ENCODE measurements at regions not wholly inside any gene's neighbourhood (a gene's known extent, or its start where the extent isn't known, plus 50 kb on each side); places are given as distances from the start of the nearest gene placed in this dataset.

DNA sequence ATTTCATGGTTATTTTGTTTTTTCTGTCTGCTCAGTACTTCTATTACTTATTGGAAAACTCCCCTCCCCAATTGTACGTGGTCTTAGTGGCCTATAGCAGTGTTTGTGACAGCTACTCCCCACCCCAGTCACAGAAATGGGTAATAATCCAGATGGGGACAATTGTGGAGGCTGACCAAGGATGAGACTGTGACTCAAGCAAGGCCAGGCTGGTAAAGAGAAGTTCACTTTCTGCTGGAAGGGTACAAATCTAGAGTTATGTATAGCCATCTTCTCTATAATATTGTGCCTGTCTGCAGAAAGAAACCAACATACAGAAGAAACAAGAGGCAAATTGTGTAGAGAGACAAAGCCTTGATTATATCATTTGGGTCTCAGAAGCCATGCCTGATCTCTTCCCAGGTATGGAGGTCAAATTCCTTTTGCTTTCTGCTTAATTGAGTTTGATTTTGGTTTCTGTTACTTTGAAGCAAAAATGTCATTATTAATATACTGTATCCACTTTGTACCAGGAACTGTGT lies 270.4 kb downstream of the HLX start:
- TF ChIP-seq, protein P1, sequence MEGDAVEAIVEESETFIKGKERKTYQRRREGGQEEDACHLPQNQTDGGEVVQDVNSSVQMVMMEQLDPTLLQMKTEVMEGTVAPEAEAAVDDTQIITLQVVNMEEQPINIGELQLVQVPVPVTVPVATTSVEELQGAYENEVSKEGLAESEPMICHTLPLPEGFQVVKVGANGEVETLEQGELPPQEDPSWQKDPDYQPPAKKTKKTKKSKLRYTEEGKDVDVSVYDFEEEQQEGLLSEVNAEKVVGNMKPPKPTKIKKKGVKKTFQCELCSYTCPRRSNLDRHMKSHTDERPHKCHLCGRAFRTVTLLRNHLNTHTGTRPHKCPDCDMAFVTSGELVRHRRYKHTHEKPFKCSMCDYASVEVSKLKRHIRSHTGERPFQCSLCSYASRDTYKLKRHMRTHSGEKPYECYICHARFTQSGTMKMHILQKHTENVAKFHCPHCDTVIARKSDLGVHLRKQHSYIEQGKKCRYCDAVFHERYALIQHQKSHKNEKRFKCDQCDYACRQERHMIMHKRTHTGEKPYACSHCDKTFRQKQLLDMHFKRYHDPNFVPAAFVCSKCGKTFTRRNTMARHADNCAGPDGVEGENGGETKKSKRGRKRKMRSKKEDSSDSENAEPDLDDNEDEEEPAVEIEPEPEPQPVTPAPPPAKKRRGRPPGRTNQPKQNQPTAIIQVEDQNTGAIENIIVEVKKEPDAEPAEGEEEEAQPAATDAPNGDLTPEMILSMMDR (IDR thresholded peaks at IDR 0.05; ENCODE audit: insufficient read depth, low read length) = no peak
- TF ChIP-seq, protein P2, sequence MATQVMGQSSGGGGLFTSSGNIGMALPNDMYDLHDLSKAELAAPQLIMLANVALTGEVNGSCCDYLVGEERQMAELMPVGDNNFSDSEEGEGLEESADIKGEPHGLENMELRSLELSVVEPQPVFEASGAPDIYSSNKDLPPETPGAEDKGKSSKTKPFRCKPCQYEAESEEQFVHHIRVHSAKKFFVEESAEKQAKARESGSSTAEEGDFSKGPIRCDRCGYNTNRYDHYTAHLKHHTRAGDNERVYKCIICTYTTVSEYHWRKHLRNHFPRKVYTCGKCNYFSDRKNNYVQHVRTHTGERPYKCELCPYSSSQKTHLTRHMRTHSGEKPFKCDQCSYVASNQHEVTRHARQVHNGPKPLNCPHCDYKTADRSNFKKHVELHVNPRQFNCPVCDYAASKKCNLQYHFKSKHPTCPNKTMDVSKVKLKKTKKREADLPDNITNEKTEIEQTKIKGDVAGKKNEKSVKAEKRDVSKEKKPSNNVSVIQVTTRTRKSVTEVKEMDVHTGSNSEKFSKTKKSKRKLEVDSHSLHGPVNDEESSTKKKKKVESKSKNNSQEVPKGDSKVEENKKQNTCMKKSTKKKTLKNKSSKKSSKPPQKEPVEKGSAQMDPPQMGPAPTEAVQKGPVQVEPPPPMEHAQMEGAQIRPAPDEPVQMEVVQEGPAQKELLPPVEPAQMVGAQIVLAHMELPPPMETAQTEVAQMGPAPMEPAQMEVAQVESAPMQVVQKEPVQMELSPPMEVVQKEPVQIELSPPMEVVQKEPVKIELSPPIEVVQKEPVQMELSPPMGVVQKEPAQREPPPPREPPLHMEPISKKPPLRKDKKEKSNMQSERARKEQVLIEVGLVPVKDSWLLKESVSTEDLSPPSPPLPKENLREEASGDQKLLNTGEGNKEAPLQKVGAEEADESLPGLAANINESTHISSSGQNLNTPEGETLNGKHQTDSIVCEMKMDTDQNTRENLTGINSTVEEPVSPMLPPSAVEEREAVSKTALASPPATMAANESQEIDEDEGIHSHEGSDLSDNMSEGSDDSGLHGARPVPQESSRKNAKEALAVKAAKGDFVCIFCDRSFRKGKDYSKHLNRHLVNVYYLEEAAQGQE (IDR thresholded peaks at IDR 0.05; ENCODE audit: insufficient replicate concordance, low read depth) = no peak
- TF ChIP-seq GABPA (IDR thresholded peaks at IDR 0.05; ENCODE audit: low read depth) (no peak), SPI1 (IDR thresholded peaks at IDR 0.05; ENCODE audit: borderline replicate concordance, low read depth) (no peak), POLR2AphosphoS5 (IDR thresholded peaks at IDR 0.05; ENCODE audit: low read depth) (no peak)
